CD4-positive, alpha-beta memory T cell (primary cell): ENCODE measurements at regions not wholly inside any gene's neighbourhood (a gene's known extent, or its start where the extent isn't known, plus 50 kb on each side); places are given as distances from the start of the nearest gene placed in this dataset.

ENCODE experiments used
- CTCF ChIA-PET: fragments of 350-600 bp; sonication (Branson Sonifier 250); formaldehyde crosslinking; loops from one replicate; lab custom pipeline; 2021; ENCODE audit warnings: inconsistent platforms; ENCODE audit not compliant: partially characterized antibody; lab: Charles Lee
- POLR2A ChIA-PET: fragments of 350-600 bp; sonication (Branson Sonifier 250); formaldehyde crosslinking; loops from one replicate; lab custom pipeline; 2021; ENCODE audit not compliant: partially characterized antibody; lab: Charles Lee
- DNase-seq, 5 donors: peaks; one replicate each; pipeline versions ENCODE4 v3.0.0 to v3.0.0-alpha.2; 2020 to 2022; ENCODE audit warnings: mixed read lengths in 1 of 5
- H3K27ac ChIP-seq: one replicate; pipeline ENCODE4 v1.7.0; 2013; ENCODE audit warnings: low read depth, low read length
- H3K27me3 ChIP-seq: 2 replicates; pipeline ENCODE4 v1.7.0; 2013; ENCODE audit warnings: mild to moderate bottlenecking, low read length, moderate library complexity; ENCODE audit not compliant: insufficient read depth
- H3K36me3 ChIP-seq: 2 replicates; pipeline ENCODE4 v1.7.0; 2013; ENCODE audit warnings: mild to moderate bottlenecking, low read length, moderate library complexity; ENCODE audit not compliant: insufficient read depth
- H3K4me1 ChIP-seq: 2 replicates; pipeline ENCODE4 v1.7.0; 2013; ENCODE audit warnings: mild to moderate bottlenecking, low read length, moderate library complexity; ENCODE audit not compliant: insufficient read depth
- H3K4me3 ChIP-seq, 2 donors: one replicate each; pipeline ENCODE4 v1.7.0; 2013; ENCODE audit warnings: low read length in 2 of 2, mild to moderate bottlenecking in 1 of 2
- H3K9me3 ChIP-seq, 2 donors: one replicate each; pipeline ENCODE4 v1.7.0; 2013; ENCODE audit warnings: low read length in 2 of 2, control low read depth in 1 of 2; ENCODE audit not compliant: control insufficient read depth in 1 of 2
- H3K27ac Mint-ChIP-seq, 7 donors: one replicate each; pipeline ENCODE4 v1.8.0; 2020 to 2021; ENCODE audit warnings: mixed read lengths in 7 of 7, mild to moderate bottlenecking in 6 of 7, inconsistent platforms in 3 of 7, moderate library complexity in 3 of 7
- H3K27me3 Mint-ChIP-seq, 2 donors: one replicate each; pipeline ENCODE4 v1.8.0; 2020 to 2021; ENCODE audit warnings: mixed read lengths in 2 of 2
- H3K36me3 Mint-ChIP-seq, 2 donors: one replicate each; pipeline ENCODE4 v1.8.0; 2020 to 2021; ENCODE audit warnings: mixed read lengths in 2 of 2, inconsistent platforms in 1 of 2, mild to moderate bottlenecking in 1 of 2
- H3K4me1 Mint-ChIP-seq, 4 donors: one replicate each; pipeline ENCODE4 v1.8.0; 2020 to 2021; ENCODE audit warnings: mixed read lengths in 4 of 4, mild to moderate bottlenecking in 1 of 4
- H3K4me3 Mint-ChIP-seq, 8 donors: one replicate each; pipeline ENCODE4 v1.8.0; 2020 to 2021; ENCODE audit warnings: mixed read lengths in 8 of 8, mild to moderate bottlenecking in 7 of 8, moderate library complexity in 6 of 8, inconsistent platforms in 3 of 8
- H3K9me3 Mint-ChIP-seq, 8 donors: one replicate each; pipeline ENCODE4 v1.8.0; 2020 to 2021; ENCODE audit warnings: mixed read lengths in 8 of 8, mild to moderate bottlenecking in 5 of 8, inconsistent platforms in 3 of 8, moderate library complexity in 1 of 8
- intact Hi-C: fragments of 100-400 bp; cut with micrococcal nuclease; formaldehyde crosslinking; loops from one replicate; pipeline ENCODE4 v1.15.1; 2023

GRCh38 chr10:29751240-29751639 is 116.5 kb upstream of the SVIL start:
- no peaks in the 10 kb centered on the region for H3K27me3 ChIP-seq
- intact Hi-C loops: no loop called here
- Mint-ChIP-seq H3K9me3 (peaks cover 0 to 2% (median 0%) of the 10 kb centered on the region in 8 donors), H3K36me3 (no peaks in the 10 kb centered on the region), H3K27me3 (peaks cover 6 to 10% of the 10 kb centered on the region in 2 donors), H3K27ac (no peak overlapping the region), H3K4me3 (no peak overlapping the region), H3K4me1 (no peaks in the 10 kb centered on the region)
- H3K27ac ChIP-seq: no peak overlapping the region
- H3K9me3 ChIP-seq: no peaks in the 10 kb centered on the region
- DNase-seq: no peak
- no peak overlapping the region for H3K4me3 ChIP-seq
- POLR2A ChIA-PET: no interaction called here
- no peaks in the 10 kb centered on the region for H3K36me3 ChIP-seq
- no peaks in the 10 kb centered on the region for H3K4me1 ChIP-seq
- CTCF ChIA-PET: interaction anchor here (1.0 kb wide), 1 partner anchor 11 kb away, joined by 4 read pairs; no protein-coding TSS in a partner anchor

GRCh38 chr10:29749150-29749549 is 114.4 kb upstream of the SVIL start:
- Mint-ChIP-seq H3K4me1 (no peaks in the 10 kb centered on the region), H3K4me3 (no peak overlapping the region), H3K27ac (no peak overlapping the region), H3K9me3 (peaks cover 0 to 2% (median 0%) of the 10 kb centered on the region in 8 donors), H3K27me3 (peaks cover 6 to 16% of the 10 kb centered on the region in 2 donors), H3K36me3 (no peaks in the 10 kb centered on the region)
- H3K4me3 ChIP-seq: no peak overlapping the region
- H3K27ac ChIP-seq: no peak overlapping the region
- H3K27me3 ChIP-seq: no peaks in the 10 kb centered on the region
- H3K4me1 ChIP-seq: no peaks in the 10 kb centered on the region
- ChIA-PET CTCF (no interaction called here), POLR2A (no interaction called here)
- no peak for DNase-seq
- H3K36me3 ChIP-seq: no peaks in the 10 kb centered on the region
- no peaks in the 10 kb centered on the region for H3K9me3 ChIP-seq
- intact Hi-C loops: no loop called here

- CTCF ChIA-PET: no interaction called here
- Mint-ChIP-seq H3K4me1 (no peaks in the 10 kb centered on the region), H3K36me3 (no peaks in the 10 kb centered on the region), H3K27ac (no peak overlapping the region), H3K27me3 (peaks cover 6 to 14% of the 10 kb centered on the region in 2 donors), H3K4me3 (no peak overlapping the region), H3K9me3 (no peaks in the 10 kb centered on the region)
- POLR2A ChIA-PET: no interaction called here
- Histone ChIP-seq H3K27me3 (no peaks in the 10 kb centered on the region), H3K9me3 (no peaks in the 10 kb centered on the region), H3K36me3 (no peaks in the 10 kb centered on the region), H3K27ac (no peak overlapping the region), H3K4me3 (no peak overlapping the region), H3K4me1 (no peaks in the 10 kb centered on the region)
- intact Hi-C loops: no loop called here
- no peak for DNase-seq
Measured at GRCh38 chr10:29748109-29748650, 113.4 kb upstream of the SVIL start.

- ChIA-PET POLR2A (no interaction called here), CTCF (interaction anchor here (1.2 to 1.7 kb wide), 2 partner anchors 250 to 354 kb away, joined by 3 to 5 read pairs; no protein-coding TSS in a partner anchor)
- Histone ChIP-seq H3K4me1 (no peaks in the 10 kb centered on the region), H3K36me3 (no peaks in the 10 kb centered on the region), H3K27ac (no peak overlapping the region), H3K9me3 (no peaks in the 10 kb centered on the region), H3K4me3 (no peak overlapping the region), H3K27me3 (no peaks in the 10 kb centered on the region)
- H3K27me3 Mint-ChIP-seq: peaks cover 6 to 14% of the 10 kb centered on the region in 2 donors
- H3K27ac Mint-ChIP-seq: no peak overlapping the region
- DNase-seq: no peak
- H3K36me3 Mint-ChIP-seq: no peaks in the 10 kb centered on the region
- H3K4me1 Mint-ChIP-seq: no peaks in the 10 kb centered on the region
- intact Hi-C loops: no loop called here
- H3K4me3 Mint-ChIP-seq: no peak overlapping the region
- H3K9me3 Mint-ChIP-seq: no peaks in the 10 kb centered on the region
Measured at GRCh38 chr10:29746080-29746797, 111.5 kb upstream of the SVIL start.

GRCh38 chr10:29740981-29741545 is 106.3 kb upstream of the SVIL start:
- no peaks in the 10 kb centered on the region for H3K36me3 Mint-ChIP-seq
- ChIA-PET CTCF (interaction anchor here (1.2 kb wide), 1 partner anchor 11 kb away, joined by 4 read pairs; no protein-coding TSS in a partner anchor), POLR2A (no interaction called here)
- Histone ChIP-seq H3K36me3 (no peaks in the 10 kb centered on the region), H3K9me3 (no peaks in the 10 kb centered on the region), H3K27me3 (no peaks in the 10 kb centered on the region), H3K27ac (no peak overlapping the region), H3K4me1 (no peaks in the 10 kb centered on the region), H3K4me3 (no peak overlapping the region)
- intact Hi-C loops: no loop called here
- no peak overlapping the region for H3K4me3 Mint-ChIP-seq
- H3K27ac Mint-ChIP-seq: no peak overlapping the region
- H3K9me3 Mint-ChIP-seq: peaks cover 0 to 1% (median 0%) of the 10 kb centered on the region in 8 donors
- H3K27me3 Mint-ChIP-seq: peaks cover 0 to 4% of the 10 kb centered on the region in 2 donors
- peaks cover 0 to 7% (median 3%) of the 10 kb centered on the region in 4 donors for H3K4me1 Mint-ChIP-seq
- DNase-seq: no peak

- H3K36me3 Mint-ChIP-seq: peaks cover 0 to 2% of the 10 kb centered on the region in 2 donors
- Histone ChIP-seq H3K4me3 (no peak overlapping the region), H3K4me1 (peaks cover 16% of the 10 kb centered on the region), H3K36me3 (no peaks in the 10 kb centered on the region), H3K27me3 (no peaks in the 10 kb centered on the region), H3K9me3 (no peaks in the 10 kb centered on the region), H3K27ac (no peak overlapping the region)
- no peak for DNase-seq
- peak overlapping the region in 4 of 8 donors; percentile 3 to 73 (median 8) for H3K4me3 Mint-ChIP-seq
- H3K27ac Mint-ChIP-seq: peak overlapping the region in 1 of 7 donors; percentile 5
- POLR2A ChIA-PET: no interaction called here
- CTCF ChIA-PET: interaction anchor here (0.7 to 1.2 kb wide), 2 partner anchors 25 to 125 kb away, joined by 3 read pairs; no protein-coding TSS in a partner anchor
- peaks cover 11 to 24% (median 18%) of the 10 kb centered on the region in 4 donors for H3K4me1 Mint-ChIP-seq
- intact Hi-C loops: loop anchor here (5.0 kb wide), 1 partner anchor 216 kb away; no protein-coding TSS in a partner anchor
- H3K9me3 Mint-ChIP-seq: peaks cover 0 to 1% (median 0%) of the 10 kb centered on the region in 8 donors
- H3K27me3 Mint-ChIP-seq: no peaks in the 10 kb centered on the region
Measured at GRCh38 chr10:29738341-29738740, 103.6 kb upstream of the SVIL start.

GRCh38 chr10:29737074-29737593 is 102.4 kb upstream of the SVIL start:
- Histone ChIP-seq H3K4me1 (peaks cover 26% of the 10 kb centered on the region), H3K27me3 (no peaks in the 10 kb centered on the region), H3K36me3 (no peaks in the 10 kb centered on the region), H3K27ac (no peak overlapping the region), H3K9me3 (no peaks in the 10 kb centered on the region), H3K4me3 (no peak overlapping the region)
- H3K4me1 Mint-ChIP-seq: peaks cover 18 to 36% (median 28%) of the 10 kb centered on the region in 4 donors
- peak overlapping the region in 4 of 7 donors; percentile 19 to 69 (median 56) for H3K27ac Mint-ChIP-seq
- peak overlapping the region; percentile 80 to 87 (median 83) for H3K4me3 Mint-ChIP-seq
- H3K27me3 Mint-ChIP-seq: no peaks in the 10 kb centered on the region
- peaks cover 0 to 2% of the 10 kb centered on the region in 2 donors for H3K36me3 Mint-ChIP-seq
- intact Hi-C loops: loop anchor here (5.0 kb wide), 1 partner anchor 215 kb away; no protein-coding TSS in a partner anchor
- CTCF ChIA-PET: interaction anchor here (1.3 to 4.5 kb wide), 8 partner anchors 7 to 147 kb away, joined by 3 to 28 read pairs (median 6); no protein-coding TSS in a partner anchor
- peak in 1 of 5 donors; percentile 35 for DNase-seq
- POLR2A ChIA-PET: interaction anchor here (2.8 kb wide), 1 partner anchor 80 kb away, joined by 12 read pairs; no protein-coding TSS in a partner anchor
- peaks cover 0 to 1% (median 0%) of the 10 kb centered on the region in 8 donors for H3K9me3 Mint-ChIP-seq
